SK-N-SH (cell line): ENCODE measurements at regions not wholly inside any gene's neighbourhood (a gene's known extent, or its start where the extent isn't known, plus 50 kb on each side); places are given as distances from the start of the nearest gene placed in this dataset.

Experiments
- CTCF ChIP-seq: fragments of 200-600 bp; sonication (generic); IDR thresholded peaks from 2 replicates; pipeline ENCODE4 v1.6.1; 2017; ENCODE audit warnings: antibody characterized with exemption, mild to moderate bottlenecking, moderate library complexity
- EP300 ChIP-seq, 2 experiments: IDR thresholded peaks; 2 replicates each; pipeline versions ENCODE4 v1.4.0 to v1.6.1; 2012; ENCODE audit warnings: borderline replicate concordance in 1 of 2, low read depth in 1 of 2, low read length in 1 of 2
- MAX ChIP-seq: IDR thresholded peaks from 2 replicates; pipeline ENCODE4 v1.4.0; 2012; ENCODE audit warnings: low read depth
- POLR2AphosphoS5 ChIP-seq: IDR thresholded peaks from 2 replicates; pipeline ENCODE4 v1.6.1; 2012; ENCODE audit warnings: low read depth, low read length
- RAD21 ChIP-seq: IDR thresholded peaks from 2 replicates; pipeline ENCODE4 v1.6.1; 2012; ENCODE audit warnings: mild to moderate bottlenecking, low read length
- RCOR1 ChIP-seq: fragments of 150-350 bp; IDR thresholded peaks from 2 replicates; pipeline ENCODE4 v1.6.1; 2017; ENCODE audit warnings: antibody characterized with exemption, low read length
- REST ChIP-seq: IDR thresholded peaks from 2 replicates; pipeline ENCODE4 v1.6.1; 2012; ENCODE audit warnings: mild to moderate bottlenecking, low read depth, low read length, moderate library complexity
- TCF12 ChIP-seq: IDR thresholded peaks from 2 replicates; pipeline ENCODE4 v1.4.0; 2012
- YY1 ChIP-seq: IDR thresholded peaks from 2 replicates; pipeline ENCODE4 v1.4.0; 2012; ENCODE audit warnings: low read depth, mild to moderate bottlenecking

DNA sequence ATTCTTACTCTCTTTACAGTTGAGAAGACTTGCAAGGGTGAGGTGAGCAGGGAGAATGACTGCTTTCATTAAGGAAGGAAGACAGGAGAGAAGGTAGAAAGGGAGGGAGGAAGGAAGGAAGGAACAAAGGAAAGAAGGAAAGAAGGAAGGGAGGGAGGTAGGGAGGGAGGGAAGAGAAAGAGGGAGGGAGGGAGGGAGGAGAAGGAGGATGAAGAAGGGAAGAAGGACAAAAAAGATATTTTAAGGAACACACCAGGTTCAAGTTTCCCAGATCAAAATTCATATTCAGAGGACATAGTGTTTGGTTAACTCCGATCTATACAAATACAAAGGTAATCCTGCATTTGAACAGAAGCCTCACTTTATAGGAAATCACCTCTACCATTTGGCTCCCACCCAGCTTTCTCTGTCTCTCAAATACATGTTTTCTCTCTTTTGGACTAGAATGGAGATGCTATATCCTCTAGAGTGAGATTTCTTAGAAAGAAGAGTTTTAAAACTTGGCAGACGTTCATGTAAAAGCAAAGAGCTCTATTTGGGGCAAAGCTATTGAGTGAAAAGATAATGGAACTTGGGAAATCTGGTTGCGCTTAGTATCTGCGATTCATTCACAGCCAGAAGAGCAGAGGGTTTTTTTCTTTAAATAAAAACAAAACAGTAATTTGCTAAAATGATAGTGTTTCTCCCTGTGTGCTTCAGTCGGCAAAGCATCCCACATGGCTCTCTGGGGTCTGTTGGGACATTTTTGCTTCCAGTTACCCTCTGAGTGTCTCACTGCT lies 261.9 kb upstream of the LYZL1 start:
- TF ChIP-seq CTCF = no peak
- TF ChIP-seq RCOR1 = no peak
- TF ChIP-seq REST = no peak
- no peak for TF ChIP-seq TCF12
- TF ChIP-seq MAX = no peak
- TF ChIP-seq POLR2AphosphoS5 = no peak
- no peak for TF ChIP-seq YY1
- no peak for TF ChIP-seq RAD21
- TF ChIP-seq EP300 (IDR thresholded peaks at IDR 0.05; ENCODE audit: borderline replicate concordance in 1 of 2, low read depth in 1 of 2, low read length in 1 of 2) = no peak
